Mesenchymal stem cell (in vitro differentiated cells and primary cell): ENCODE measurements at regions not wholly inside any gene's neighbourhood (a gene's known extent, or its start where the extent isn't known, plus 50 kb on each side); places are given as distances from the start of the nearest gene placed in this dataset.

Source experiments
- DNase-seq: peaks from one replicate; pipeline ENCODE4 v3.0.0-alpha.2; 2013
- H2AFZ ChIP-seq: one replicate; pipeline ENCODE4 v1.6.1; 2013; ENCODE audit warnings: low read depth, mild to moderate bottlenecking, control low read depth, inconsistent platforms, low read length, moderate library complexity
- H2AK5ac ChIP-seq: 2 replicates; pipeline ENCODE4 v1.6.1; 2013; ENCODE audit warnings: low read length, moderate library complexity, mild to moderate bottlenecking, inconsistent platforms; ENCODE audit not compliant: severe bottlenecking
- H2BK120ac ChIP-seq: one replicate; pipeline ENCODE4 v1.6.1; 2013; ENCODE audit warnings: low read depth, mild to moderate bottlenecking, inconsistent platforms, low read length, moderate library complexity
- H2BK12ac ChIP-seq, 2 experiments: one replicate each; pipeline ENCODE4 v1.6.1; 2013; ENCODE audit warnings: inconsistent platforms in 2 of 2, low read length in 2 of 2, mild to moderate bottlenecking in 2 of 2, moderate library complexity in 2 of 2, control low read depth in 1 of 2
- H2BK15ac ChIP-seq: one replicate; pipeline ENCODE4 v1.6.1; 2013; ENCODE audit warnings: mild to moderate bottlenecking, low read depth, inconsistent platforms; ENCODE audit not compliant: poor library complexity, severe bottlenecking
- H2BK5ac ChIP-seq: 2 replicates; pipeline ENCODE4 v1.6.1; 2013; ENCODE audit warnings: low read depth, mild to moderate bottlenecking, low read length, control low read depth, inconsistent platforms; ENCODE audit not compliant: poor library complexity, severe bottlenecking
- H3K14ac ChIP-seq, 2 experiments: one replicate each; pipeline ENCODE4 v1.6.1; 2013; ENCODE audit warnings: inconsistent platforms in 2 of 2, low read length in 2 of 2, control low read depth in 1 of 2, mild to moderate bottlenecking in 1 of 2, moderate library complexity in 1 of 2
- H3K18ac ChIP-seq, 2 experiments: one replicate each; pipeline ENCODE4 v1.6.1; 2013; ENCODE audit warnings: inconsistent platforms in 2 of 2, low read length in 2 of 2, control low read depth in 1 of 2, low read depth in 1 of 2, mild to moderate bottlenecking in 1 of 2
- H3K23ac ChIP-seq, 2 experiments: one replicate each; pipeline ENCODE4 v1.6.1; 2013; ENCODE audit warnings: inconsistent platforms in 2 of 2, low read length in 2 of 2, mild to moderate bottlenecking in 2 of 2, moderate library complexity in 2 of 2, control low read depth in 1 of 2
- H3K27ac ChIP-seq: 2 replicates; pipeline ENCODE4 v1.5.1; 2013; ENCODE audit warnings: mild to moderate bottlenecking, moderate library complexity, low read length, control low read depth, inconsistent platforms; ENCODE audit not compliant: poor library complexity, severe bottlenecking
- H3K27me3 ChIP-seq, 2 experiments: 2 replicates each; pipeline versions ENCODE4 v1.6.1 to v1.7.0; 2013; ENCODE audit warnings: low read length in 2 of 2, mild to moderate bottlenecking in 2 of 2, moderate library complexity in 2 of 2, control low read depth in 1 of 2, inconsistent platforms in 1 of 2; ENCODE audit not compliant: control insufficient read depth in 1 of 2, insufficient read depth in 1 of 2
- H3K36me3 ChIP-seq, 2 experiments: 2 replicates each; pipeline versions ENCODE4 v1.6.1 to v1.7.0; 2013; ENCODE audit warnings: low read length in 2 of 2, control low read depth in 1 of 2, inconsistent platforms in 1 of 2, low read depth in 1 of 2, mild to moderate bottlenecking in 1 of 2; ENCODE audit not compliant: insufficient read depth in 2 of 2, control insufficient read depth in 1 of 2
- H3K4ac ChIP-seq, 2 experiments: one replicate each; pipeline ENCODE4 v1.6.1; 2013; ENCODE audit warnings: inconsistent platforms in 2 of 2, low read length in 2 of 2, mild to moderate bottlenecking in 2 of 2, moderate library complexity in 2 of 2, control low read depth in 1 of 2, low read depth in 1 of 2
- H3K4me1 ChIP-seq: 2 replicates; pipeline ENCODE4 v1.6.1; 2013; ENCODE audit warnings: low read depth, low read length, control low read depth; ENCODE audit not compliant: control insufficient read depth, insufficient read depth
- H3K4me2 ChIP-seq: 2 replicates; pipeline ENCODE4 v1.6.1; 2013; ENCODE audit warnings: low read length, mild to moderate bottlenecking, inconsistent platforms; ENCODE audit not compliant: poor library complexity, severe bottlenecking
- H3K4me3 ChIP-seq, 2 experiments: 2 replicates each; pipeline versions ENCODE4 v1.5.1 to v1.7.0; 2013; ENCODE audit warnings: low read length in 2 of 2, mild to moderate bottlenecking in 2 of 2, control low read depth in 1 of 2, low read depth in 1 of 2; ENCODE audit not compliant: insufficient read depth in 1 of 2
- H3K79me1 ChIP-seq: replicated peaks from 2 replicates; pipeline ENCODE4 v1.6.1; 2013; ENCODE audit warnings: mild to moderate bottlenecking, control low read depth, low read length, inconsistent platforms; ENCODE audit not compliant: poor library complexity, severe bottlenecking
- H3K9ac ChIP-seq: 2 replicates; pipeline ENCODE4 v1.7.0; 2013; ENCODE audit warnings: mild to moderate bottlenecking, low read length, moderate library complexity
- H3K9me3 ChIP-seq: 2 replicates; pipeline ENCODE4 v1.7.0; 2013; ENCODE audit warnings: mild to moderate bottlenecking, low read length; ENCODE audit not compliant: control insufficient read depth
- H4K8ac ChIP-seq: one replicate; pipeline ENCODE4 v1.6.1; 2013; ENCODE audit warnings: inconsistent platforms, mild to moderate bottlenecking, low read length, moderate library complexity
- H4K91ac ChIP-seq: one replicate; pipeline ENCODE4 v1.6.1; 2013; ENCODE audit warnings: mild to moderate bottlenecking, low read length, inconsistent platforms
- WGBS: methylation state at CpG from one replicate; pipeline ENCODE4 v1.1.7; 2013; ENCODE audit warnings: mixed read lengths; 5-methylcytosine and 5-hydroxymethylcytosine counted together

DNA sequence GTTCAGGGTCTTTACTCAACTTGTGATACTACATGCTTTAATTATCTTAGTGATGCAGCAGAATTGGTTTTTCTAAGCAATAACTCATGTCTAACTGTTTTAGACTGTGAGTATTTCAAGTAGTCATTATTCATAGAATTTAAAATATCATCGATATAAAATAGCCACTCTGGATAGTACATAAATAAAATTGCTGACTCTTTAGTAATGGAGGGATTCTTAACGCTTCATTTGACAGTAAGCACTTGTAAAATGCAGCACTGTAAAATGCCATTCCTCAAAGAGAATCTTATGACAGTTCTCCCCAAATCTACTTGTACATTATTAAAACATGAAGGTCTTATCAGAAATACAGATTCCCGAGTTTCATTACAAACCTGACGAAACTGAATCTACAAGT is 262.8 kb upstream of the LRFN5 start:
- Histone ChIP-seq H3K36me3 (no peaks in the 10 kb centered on the region), H2AFZ (no peak overlapping the region), H2AK5ac (no peak overlapping the region), H4K91ac (no peak overlapping the region), H3K4me3 (no peak overlapping the region), H3K4me2 (no peak overlapping the region), H4K8ac (no peak overlapping the region), H3K23ac (no peak overlapping the region), H3K18ac (no peak overlapping the region), H2BK12ac (no peak overlapping the region), H2BK15ac (no peak overlapping the region), H3K9me3 (no peaks in the 10 kb centered on the region), H3K27ac (no peak overlapping the region), H3K4ac (no peak overlapping the region), H3K9ac (no peak overlapping the region), H3K79me1 (no peaks in the 10 kb centered on the region), H3K14ac (no peak overlapping the region), H3K27me3 (no peaks in the 10 kb centered on the region), H2BK5ac (no peak overlapping the region), H3K4me1 (no peaks in the 10 kb centered on the region), H2BK120ac (no peak overlapping the region)
- DNase-seq = no peak
- WGBS = 84% methylated on average over 3 of the region's 4 CpGs

DNA sequence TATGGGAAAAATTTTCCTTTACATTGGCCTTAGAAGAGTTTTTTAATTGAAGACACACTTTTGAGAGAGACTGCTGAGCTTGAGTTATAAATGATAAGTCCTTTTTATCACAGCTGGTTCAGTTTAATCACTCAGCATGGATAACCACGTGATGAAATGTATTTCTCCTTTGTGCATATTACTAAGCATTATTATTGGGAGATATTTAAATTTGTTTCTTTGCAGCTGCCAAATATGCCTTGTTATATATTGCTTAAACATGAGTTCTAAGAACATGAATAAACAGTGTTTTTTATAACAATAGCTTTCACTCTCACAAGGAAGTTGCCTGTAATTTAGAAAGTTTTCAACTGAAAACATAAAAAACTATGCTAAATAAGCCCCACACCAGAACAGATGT is 293.5 kb upstream of the LRFN5 start:
- Histone ChIP-seq H3K27me3 (no peaks in the 10 kb centered on the region), H3K4ac (no peak overlapping the region), H3K14ac (no peak overlapping the region), H3K18ac (no peak overlapping the region), H3K23ac (no peak overlapping the region), H3K79me1 (no peaks in the 10 kb centered on the region), H3K4me1 (no peaks in the 10 kb centered on the region), H3K4me3 (no peak overlapping the region), H2BK15ac (no peak overlapping the region), H2BK5ac (no peak overlapping the region), H3K27ac (no peak overlapping the region), H4K91ac (no peak overlapping the region), H3K4me2 (no peak overlapping the region), H3K9me3 (no peaks in the 10 kb centered on the region), H4K8ac (no peak overlapping the region), H3K9ac (no peak overlapping the region), H3K36me3 (no peaks in the 10 kb centered on the region), H2BK12ac (no peak overlapping the region), H2AFZ (no peak overlapping the region), H2BK120ac (no peak overlapping the region), H2AK5ac (no peak overlapping the region)
- DNase-seq = no peak
- no CpG with 5 or more reads among the region's 1 CpG for WGBS

DNA sequence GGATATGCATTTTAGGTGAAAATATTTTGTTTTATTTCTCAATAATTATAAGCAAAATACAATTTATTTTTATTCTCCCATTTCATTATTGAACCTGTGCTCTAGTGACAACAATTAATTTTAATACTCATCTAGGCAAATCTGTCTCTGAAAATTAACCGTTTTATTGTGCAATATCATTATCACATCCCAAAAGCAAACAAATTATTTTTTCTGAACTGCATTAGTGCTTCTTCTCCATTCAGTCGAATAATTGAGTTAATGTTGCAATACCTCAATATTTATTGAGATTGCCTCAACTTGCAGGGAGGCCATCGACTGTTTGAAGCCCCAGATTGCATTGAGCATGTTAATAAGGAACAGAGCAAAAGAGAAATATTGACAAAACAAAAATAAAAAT is 303.2 kb upstream of the LRFN5 start:
- H3K4me3 ChIP-seq = no peak overlapping the region
- no peak overlapping the region for H2AFZ ChIP-seq
- no peaks in the 10 kb centered on the region for H3K27me3 ChIP-seq
- H3K23ac ChIP-seq = no peak overlapping the region
- no peaks in the 10 kb centered on the region for H3K4me1 ChIP-seq
- no peak overlapping the region for H2BK15ac ChIP-seq
- WGBS = 98% methylated on average over 2 of the region's 3 CpGs
- no peak overlapping the region for H2AK5ac ChIP-seq
- no peak overlapping the region for H3K18ac ChIP-seq
- H3K14ac ChIP-seq = no peak overlapping the region
- H3K4ac ChIP-seq = no peak overlapping the region
- no peaks in the 10 kb centered on the region for H3K36me3 ChIP-seq
- H3K4me2 ChIP-seq = no peak overlapping the region
- H2BK5ac ChIP-seq = no peak overlapping the region
- no peak overlapping the region for H3K9ac ChIP-seq
- H2BK120ac ChIP-seq = no peak overlapping the region
- no peaks in the 10 kb centered on the region for H3K79me1 ChIP-seq
- no peak overlapping the region for H4K8ac ChIP-seq
- DNase-seq = no peak
- H2BK12ac ChIP-seq = no peak overlapping the region
- no peak overlapping the region for H3K27ac ChIP-seq
- no peak overlapping the region for H4K91ac ChIP-seq
- H3K9me3 ChIP-seq = no peaks in the 10 kb centered on the region

DNA sequence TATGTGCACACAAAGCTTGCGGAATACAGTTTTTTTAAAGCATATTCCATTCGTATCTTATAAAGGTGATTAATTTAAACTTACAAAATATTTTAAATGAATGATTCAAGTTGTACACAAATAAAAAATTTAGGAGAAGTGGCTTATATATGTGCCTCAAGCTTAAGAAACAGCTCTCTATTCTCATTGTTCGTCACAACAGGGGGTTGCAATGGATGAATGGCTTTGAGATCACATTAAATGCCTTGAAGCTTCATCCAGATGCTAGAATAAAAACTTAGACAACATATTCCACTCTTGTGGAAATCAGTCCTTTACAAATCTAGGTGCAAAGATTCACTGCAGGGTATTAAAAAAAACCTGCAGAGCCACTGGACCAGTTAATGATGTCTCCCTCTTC is 303.9 kb upstream of the LRFN5 start:
- Histone ChIP-seq H3K79me1 (no peaks in the 10 kb centered on the region), H3K27ac (no peak overlapping the region), H4K91ac (no peak overlapping the region), H3K18ac (no peak overlapping the region), H3K4me1 (no peaks in the 10 kb centered on the region), H2BK5ac (no peak overlapping the region), H3K4me2 (no peak overlapping the region), H3K36me3 (no peaks in the 10 kb centered on the region), H3K23ac (no peak overlapping the region), H3K4ac (no peak overlapping the region), H4K8ac (no peak overlapping the region), H2BK15ac (no peak overlapping the region), H3K27me3 (no peaks in the 10 kb centered on the region), H2AK5ac (no peak overlapping the region), H3K14ac (no peak overlapping the region), H2BK12ac (no peak overlapping the region), H2BK120ac (no peak overlapping the region), H3K9me3 (no peaks in the 10 kb centered on the region), H3K9ac (no peak overlapping the region), H3K4me3 (no peak overlapping the region), H2AFZ (no peak overlapping the region)
- WGBS = 100% methylated on average over 1 of the region's 3 CpGs
- no peak for DNase-seq
